ENCODE measurements at regions not wholly inside any gene's neighbourhood (a gene's known extent, or its start where the extent isn't known, plus 50 kb on each side); places are given as distances from the start of the nearest gene placed in this dataset.

- FAIRE-seq (no peak), DNase-seq (no peak)
- intact Hi-C loops (cut with DNase I) = no loop called here
- H3K4me1 ChIP-seq (ENCODE audit: control insufficient read depth in 2 of 3, insufficient read depth in 2 of 3, low read depth in 1 of 3, low read length in 3 of 3) = no peaks in the 10 kb centered on the region
- no peaks in the 10 kb centered on the region for H3K27me3 ChIP-seq (ENCODE audit: control insufficient read depth, insufficient read depth, low read length)
- TF ChIP-seq CTCF (IDR thresholded peaks at IDR 0.05; ENCODE audit: borderline replicate concordance, extremely low read depth, insufficient read depth) = no peak
- H3K27ac ChIP-seq (ENCODE audit: low read depth in 2 of 2, low read length in 2 of 2) = no peak overlapping the region
- no peaks in the 10 kb centered on the region for H3K36me3 ChIP-seq (ENCODE audit: control insufficient read depth in 2 of 3, insufficient read depth in 3 of 3, low read length in 3 of 3)
- no peak overlapping the region for H3K9ac ChIP-seq (ENCODE audit: low read length in 3 of 3)
- H3K4me3 ChIP-seq (ENCODE audit: low read length in 3 of 3) = no peak overlapping the region
- no peaks in the 10 kb centered on the region for H3K9me3 ChIP-seq (ENCODE audit: control insufficient read depth in 2 of 3, insufficient read depth in 1 of 3, low read length in 3 of 3)
Measured at GRCh38 chr20:39248862-39249485, 286.8 kb downstream of the DHX35 start.

- H3K9me3 ChIP-seq (ENCODE audit: control insufficient read depth in 2 of 3, insufficient read depth in 1 of 3, low read length in 3 of 3) = peaks cover 0 to 2% (median 0%) of the 10 kb centered on the region in 3 donors
- intact Hi-C loops (cut with DNase I) = no loop called here
- no peak for TF ChIP-seq CTCF (IDR thresholded peaks at IDR 0.05; ENCODE audit: borderline replicate concordance, extremely low read depth, insufficient read depth)
- no peaks in the 10 kb centered on the region for H3K4me1 ChIP-seq (ENCODE audit: control insufficient read depth in 2 of 3, insufficient read depth in 2 of 3, low read depth in 1 of 3, low read length in 3 of 3)
- no peak overlapping the region for H3K9ac ChIP-seq (ENCODE audit: low read length in 3 of 3)
- H3K4me3 ChIP-seq (ENCODE audit: low read length in 3 of 3) = no peak overlapping the region
- DNase-seq = no peak
- H3K27ac ChIP-seq (ENCODE audit: low read depth in 2 of 2, low read length in 2 of 2) = no peak overlapping the region
- H3K27me3 ChIP-seq (ENCODE audit: control insufficient read depth, insufficient read depth, low read length) = no peaks in the 10 kb centered on the region
- no peak for FAIRE-seq
- H3K36me3 ChIP-seq (ENCODE audit: control insufficient read depth in 2 of 3, insufficient read depth in 3 of 3, low read length in 3 of 3) = no peaks in the 10 kb centered on the region
Measured at GRCh38 chr20:39248171-39248861, 286.2 kb downstream of the DHX35 start.

GRCh38 chr20:39246436-39246835 lies 284.3 kb downstream of the DHX35 start:
- Histone ChIP-seq H3K9ac (ENCODE audit: low read length in 3 of 3) (no peak overlapping the region), H3K4me1 (ENCODE audit: control insufficient read depth in 2 of 3, insufficient read depth in 2 of 3, low read depth in 1 of 3, low read length in 3 of 3) (no peaks in the 10 kb centered on the region), H3K27me3 (ENCODE audit: control insufficient read depth, insufficient read depth, low read length) (no peaks in the 10 kb centered on the region), H3K27ac (ENCODE audit: low read depth in 2 of 2, low read length in 2 of 2) (no peak overlapping the region), H3K36me3 (ENCODE audit: control insufficient read depth in 2 of 3, insufficient read depth in 3 of 3, low read length in 3 of 3) (no peaks in the 10 kb centered on the region), H3K4me3 (ENCODE audit: low read length in 3 of 3) (no peak overlapping the region), H3K9me3 (ENCODE audit: control insufficient read depth in 2 of 3, insufficient read depth in 1 of 3, low read length in 3 of 3) (peaks cover 0 to 3% (median 0%) of the 10 kb centered on the region in 3 donors)
- intact Hi-C loops (cut with DNase I) = no loop called here
- no peak for FAIRE-seq
- no peak for DNase-seq
- TF ChIP-seq CTCF (IDR thresholded peaks at IDR 0.05; ENCODE audit: borderline replicate concordance, extremely low read depth, insufficient read depth) = no peak

Measured in kidney (tissue), 13 donors.